ENCODE measurements at regions not wholly inside any gene's neighbourhood (a gene's known extent, or its start where the extent isn't known, plus 50 kb on each side); places are given as distances from the start of the nearest gene placed in this dataset.

DNA sequence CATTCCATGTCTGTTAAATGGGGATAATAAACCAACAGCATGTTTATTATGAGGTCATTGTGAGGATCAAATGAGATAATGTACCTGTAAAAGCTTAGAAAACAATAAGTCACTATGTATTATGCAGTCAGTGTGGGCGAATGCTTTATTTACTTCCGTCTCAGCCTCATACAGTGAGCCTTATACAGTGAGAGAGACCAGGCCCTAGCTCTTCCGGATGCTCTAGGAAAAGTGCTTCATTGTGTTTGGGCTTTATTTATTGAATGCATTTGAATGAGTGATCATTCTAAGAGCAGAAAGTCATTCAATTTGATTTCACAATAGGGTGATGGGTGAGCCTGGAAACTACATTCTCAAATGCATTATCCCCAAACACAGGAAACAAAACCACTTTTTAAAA is 603.9 kb upstream of the FANCL start:
- TF ChIP-seq CTCF (IDR thresholded peaks at IDR 0.05; ENCODE audit: low read depth, low read length) = no peak
- H3K4me3 ChIP-seq (ENCODE audit: low read depth, low read length) = no peak overlapping the region

DNA sequence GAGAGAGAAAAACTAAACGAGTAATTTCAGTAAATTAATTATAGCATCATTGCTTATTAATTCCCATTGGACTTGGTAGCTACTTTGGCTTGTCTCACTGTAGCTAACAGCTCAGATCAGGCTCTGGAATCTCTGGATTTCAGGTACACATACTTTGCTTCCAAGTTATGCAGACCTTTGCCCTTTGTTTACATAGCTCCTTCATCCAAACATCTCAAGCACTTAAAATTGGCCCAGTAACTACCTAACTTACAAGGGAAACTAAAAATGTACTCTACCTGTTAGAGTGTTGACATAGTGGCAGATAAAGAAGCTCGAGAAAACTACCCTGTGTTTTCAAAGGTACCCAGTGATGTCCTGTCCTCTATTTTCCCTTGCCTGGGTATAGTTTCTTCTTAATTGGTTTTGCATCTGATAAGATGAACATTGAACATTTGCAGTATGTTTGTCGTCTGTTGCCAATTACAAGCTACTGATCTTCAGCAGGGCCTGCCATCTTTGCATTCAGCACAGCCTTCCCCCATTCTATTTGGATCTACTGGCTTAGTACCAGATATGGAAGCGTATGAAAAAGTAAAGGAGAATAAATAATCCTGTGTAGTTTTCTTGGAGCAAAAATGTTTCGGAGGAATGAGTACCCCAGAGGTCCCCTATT is 601.5 kb upstream of the FANCL start:
- no peak for TF ChIP-seq CTCF (IDR thresholded peaks at IDR 0.05; ENCODE audit: low read depth, low read length)
- no peak overlapping the region for H3K4me3 ChIP-seq (ENCODE audit: low read depth, low read length)

DNA sequence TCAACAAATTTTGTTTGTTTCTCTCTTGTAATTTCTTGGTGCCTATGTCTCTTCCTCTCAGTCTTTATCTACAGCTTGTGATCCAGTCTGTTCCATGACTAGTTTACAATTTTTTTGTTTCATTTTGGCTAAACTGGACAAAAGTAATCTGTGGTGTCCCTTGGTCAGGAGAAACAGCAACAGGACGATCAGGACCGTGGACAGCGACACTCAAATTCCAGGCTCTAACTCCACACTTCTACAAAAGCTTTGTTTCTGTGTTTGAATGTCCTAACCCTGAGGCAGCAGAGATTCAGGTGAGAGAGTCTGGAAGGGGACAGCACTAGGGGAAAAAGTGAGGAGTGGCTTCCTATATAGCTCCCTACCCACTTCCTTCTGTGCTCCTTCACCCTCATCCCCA is 593.3 kb upstream of the FANCL start:
- TF ChIP-seq CTCF (IDR thresholded peaks at IDR 0.05; ENCODE audit: low read depth, low read length) = no peak
- H3K4me3 ChIP-seq (ENCODE audit: low read depth, low read length) = no peak overlapping the region

- H3K4me3 ChIP-seq (ENCODE audit: low read depth, low read length) = no peak overlapping the region
- TF ChIP-seq CTCF (IDR thresholded peaks at IDR 0.05; ENCODE audit: low read depth, low read length) = no peak
Observed at GRCh38 chr2:58826795-58827194, 585.7 kb upstream of the FANCL start.

- H3K4me3 ChIP-seq (ENCODE audit: low read depth, low read length) = no peak overlapping the region
- no peak for TF ChIP-seq CTCF (IDR thresholded peaks at IDR 0.05; ENCODE audit: low read depth, low read length)
Observed at GRCh38 chr2:58812771-58813344, 571.7 kb upstream of the FANCL start.

DNA sequence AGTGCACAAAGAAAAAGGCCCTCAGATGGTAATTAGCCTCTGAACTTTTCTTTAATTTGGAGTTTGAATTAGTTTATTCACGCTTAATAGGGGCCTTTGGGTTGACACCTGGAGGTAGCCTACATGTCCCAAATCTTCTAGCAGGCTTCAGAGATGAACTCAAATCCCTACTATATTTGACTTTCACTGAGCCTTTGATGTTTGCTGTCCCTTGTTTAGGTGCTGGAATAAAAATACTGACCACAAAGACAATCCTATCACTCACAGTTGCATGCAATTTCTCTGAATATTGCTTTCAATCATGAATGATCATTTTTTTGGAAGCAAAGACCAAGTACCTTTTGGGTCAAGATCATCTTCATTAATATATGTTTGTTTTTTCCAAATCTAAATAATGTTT is 564.0 kb upstream of the FANCL start:
- H3K4me3 ChIP-seq (ENCODE audit: low read depth, low read length) = no peak overlapping the region
- TF ChIP-seq CTCF (IDR thresholded peaks at IDR 0.05; ENCODE audit: low read depth, low read length) = no peak

DNA sequence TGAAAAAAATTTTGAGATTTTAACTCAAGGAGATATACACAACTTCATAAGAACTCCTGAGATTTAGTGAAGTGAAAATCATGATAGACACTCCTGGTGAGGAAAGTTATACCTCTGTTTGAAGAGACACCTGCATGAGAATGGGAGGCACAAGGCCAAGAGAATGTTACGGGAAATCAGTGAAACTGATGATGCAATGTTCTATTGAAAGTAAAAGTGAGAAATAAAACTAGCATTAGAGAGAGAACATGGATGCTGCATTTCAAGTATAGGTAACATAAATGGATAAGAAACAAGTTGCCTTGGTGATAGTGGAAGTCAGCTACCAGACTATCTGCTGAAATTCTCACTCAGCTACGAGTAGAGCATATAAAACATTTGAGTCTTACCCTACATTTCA is 562.1 kb upstream of the FANCL start:
- no peak for TF ChIP-seq CTCF (IDR thresholded peaks at IDR 0.05; ENCODE audit: low read depth, low read length)
- no peak overlapping the region for H3K4me3 ChIP-seq (ENCODE audit: low read depth, low read length)

All from WI38 (cell line).